KBM-7 (cell line): ENCODE measurements at regions not wholly inside any gene's neighbourhood (a gene's known extent, or its start where the extent isn't known, plus 50 kb on each side); places are given as distances from the start of the nearest gene placed in this dataset.
"Not testable (repeated sequence)": the region's sequence is repeated elsewhere in the genome, so short reads cannot be mapped to it uniquely, and the experiment has no call there.

Experiments used
- DNase-seq: peaks from one replicate; pipeline ENCODE4 v3.0.0-alpha.2; 2015
- in situ Hi-C: fragments of 300-500 bp; cut with MboI; formaldehyde crosslinking; loops from 2 replicates; pipeline ENCODE4 v1.14.3; 2020; ENCODE audit warnings: low sequenced_read_pairs, low pct_unique_long_range_greater_than_20kb, mixed read lengths

GRCh38 chr6:115511771-115512170 is 548.9 kb downstream of the FRK start:
- in situ Hi-C loops = no loop called here
- DNase-seq = no peak

GRCh38 chr6:115502432-115502831 is 558.3 kb downstream of the FRK start:
- in situ Hi-C loops, DNase-seq: not testable (repeated sequence)

GRCh38 chr6:115495184-115495583 is 565.5 kb downstream of the FRK start:
- in situ Hi-C loops = no loop called here
- DNase-seq = no peak

- in situ Hi-C loops = no loop called here
- DNase-seq = no peak
Observed at GRCh38 chr6:115487331-115487730, 573.4 kb downstream of the FRK start.

- DNase-seq = no peak
- in situ Hi-C loops = no loop called here
Observed at GRCh38 chr6:115485400-115485799, 575.3 kb downstream of the FRK start.

- DNase-seq, in situ Hi-C loops: not testable (repeated sequence)
Observed at GRCh38 chr6:115480543-115480942, 580.1 kb downstream of the FRK start.

- in situ Hi-C loops = no loop called here
Observed at GRCh38 chr6:115474443-115475041, 586.1 kb downstream of the FRK start.

GRCh38 chr6:115468272-115469005 is 592.3 kb downstream of the FRK start:
- no peak for DNase-seq
- in situ Hi-C loops = no loop called here

More at GRCh38 chr6:115474443-115475041, 586.1 kb downstream of the FRK start:
- DNase-seq = no peak

- DNase-seq = no peak
- in situ Hi-C loops = no loop called here
Observed at GRCh38 chr6:115467726-115468125, 593.0 kb downstream of the FRK start.

- no peak for DNase-seq
- in situ Hi-C loops = no loop called here
Observed at GRCh38 chr6:115460913-115461312, 599.8 kb downstream of the FRK start.

- DNase-seq = no peak
- in situ Hi-C loops = no loop called here
Observed at GRCh38 chr6:115456848-115457247, 603.8 kb downstream of the FRK start.

GRCh38 chr6:115443825-115444478 is 616.7 kb downstream of the FRK start:
- in situ Hi-C loops = no loop called here
- DNase-seq = no peak

GRCh38 chr6:115442323-115442722 is 618.4 kb downstream of the FRK start:
- in situ Hi-C loops = no loop called here
- no peak for DNase-seq

GRCh38 chr6:115441651-115442050 is 619.0 kb downstream of the FRK start:
- no peak for DNase-seq
- in situ Hi-C loops = no loop called here

GRCh38 chr6:115415378-115415777 is 645.3 kb downstream of the FRK start:
- in situ Hi-C loops = no loop called here
- no peak for DNase-seq

GRCh38 chr6:115414916-115415315 is 645.8 kb downstream of the FRK start:
- in situ Hi-C loops, DNase-seq: not testable (repeated sequence)

GRCh38 chr6:115411756-115412155 is 648.9 kb downstream of the FRK start:
- in situ Hi-C loops = no loop called here
- DNase-seq = no peak

GRCh38 chr6:115404446-115404845 is 656.2 kb downstream of the FRK start:
- in situ Hi-C loops = no loop called here

GRCh38 chr6:115398607-115399006 is 662.1 kb downstream of the FRK start:
- no peak for DNase-seq
- in situ Hi-C loops = no loop called here

More at GRCh38 chr6:115404446-115404845, 656.2 kb downstream of the FRK start:
- DNase-seq = no peak
